Testis (tissue), 2 donors: ENCODE measurements at regions not wholly inside any gene's neighbourhood (a gene's known extent, or its start where the extent isn't known, plus 50 kb on each side); places are given as distances from the start of the nearest gene placed in this dataset.

ENCODE experiments used
- DNase-seq: peaks from one replicate; pipeline ENCODE4 v3.0.0-alpha.2; 2019
- H3K27ac ChIP-seq, 2 donors: fragments of 200-600 bp; sonication (generic); one replicate each; pipeline ENCODE4 v1.5.1; 2019
- H3K27me3 ChIP-seq: fragments of 200-600 bp; sonication (generic); one replicate; pipeline ENCODE4 v1.5.1; 2019
- H3K36me3 ChIP-seq: fragments of 200-600 bp; sonication (generic); one replicate; pipeline ENCODE4 v1.5.1; 2017; ENCODE audit warnings: low read depth; ENCODE audit errors: missing control alignments
- H3K4me1 ChIP-seq: fragments of 200-600 bp; sonication (generic); one replicate; pipeline ENCODE4 v1.5.1; 2019
- H3K4me3 ChIP-seq, 2 donors: fragments of 200-600 bp; sonication (generic); one replicate each; pipeline ENCODE4 v1.5.1; 2017 to 2019
- H3K9me3 ChIP-seq: fragments of 200-600 bp; sonication (generic); one replicate; pipeline ENCODE4 v1.5.1; 2017
- CTCF ChIP-seq, 3 experiments: fragments of 450-650 bp in 2 of 3; fragments of 200-600 bp in 1 of 3; sonication (generic) in 1 of 3; IDR thresholded peaks; one replicate each; pipeline ENCODE4 v1.5.1; 2016 to 2019; ENCODE audit warnings: antibody characterized with exemption in 3 of 3, mild to moderate bottlenecking in 2 of 3, moderate library complexity in 1 of 3
- POLR2A ChIP-seq: fragments of 450-650 bp; IDR thresholded peaks from one replicate; pipeline ENCODE4 v1.6.1; 2017; ENCODE audit warnings: antibody characterized with exemption, mild to moderate bottlenecking, moderate library complexity
- WGBS, 2 donors: methylation state at CpG; one replicate each; pipeline ENCODE4 v1.1.5; 2018; 5-methylcytosine and 5-hydroxymethylcytosine counted together
- intact Hi-C: fragments of 100-400 bp; cut with DNase I; formaldehyde crosslinking; loops from one replicate; pipeline ENCODE4 v1.15.1; 2023; ENCODE audit warnings: low total_unique reads

GRCh38 chrX:33721927-33722326 lies 410.2 kb downstream of the FAM47A start:
- intact Hi-C loops, result no loop called here
- H3K27ac ChIP-seq, result no peak overlapping the region
- no peak for DNase-seq
- H3K9me3 ChIP-seq, result no peaks in the 10 kb centered on the region
- no peaks in the 10 kb centered on the region for H3K36me3 ChIP-seq
- no peaks in the 10 kb centered on the region for H3K4me1 ChIP-seq
- H3K27me3 ChIP-seq, result no peaks in the 10 kb centered on the region
- TF ChIP-seq POLR2A, result no peak
- TF ChIP-seq CTCF (IDR thresholded peaks at IDR 0.05), result no peak
- WGBS, 2 donors, result 80 to 95% methylated on average over 1 of the region's 1 CpG
- no peak overlapping the region for H3K4me3 ChIP-seq

- no peaks in the 10 kb centered on the region for H3K27me3 ChIP-seq
- H3K27ac ChIP-seq, result no peak overlapping the region
- H3K9me3 ChIP-seq, result no peaks in the 10 kb centered on the region
- intact Hi-C loops, result no loop called here
- TF ChIP-seq CTCF (IDR thresholded peaks at IDR 0.05) (no peak), POLR2A (no peak)
- no peaks in the 10 kb centered on the region for H3K36me3 ChIP-seq
- no peaks in the 10 kb centered on the region for H3K4me1 ChIP-seq
- 88 to 90% methylated on average over 1 of the region's 1 CpG for WGBS, 2 donors
- no peak overlapping the region for H3K4me3 ChIP-seq
- no peak for DNase-seq
Observed at GRCh38 chrX:33686105-33686504, 446.0 kb downstream of the FAM47A start.
